NCI-H69 (cell line): ENCODE measurements at regions not wholly inside any gene's neighbourhood (a gene's known extent, or its start where the extent isn't known, plus 50 kb on each side); places are given as distances from the start of the nearest gene placed in this dataset.

Source experiments
- DNase-seq: peaks from one replicate; lab custom pipeline; 2025; lab: John Stamatoyannopoulos, UW

DNA sequence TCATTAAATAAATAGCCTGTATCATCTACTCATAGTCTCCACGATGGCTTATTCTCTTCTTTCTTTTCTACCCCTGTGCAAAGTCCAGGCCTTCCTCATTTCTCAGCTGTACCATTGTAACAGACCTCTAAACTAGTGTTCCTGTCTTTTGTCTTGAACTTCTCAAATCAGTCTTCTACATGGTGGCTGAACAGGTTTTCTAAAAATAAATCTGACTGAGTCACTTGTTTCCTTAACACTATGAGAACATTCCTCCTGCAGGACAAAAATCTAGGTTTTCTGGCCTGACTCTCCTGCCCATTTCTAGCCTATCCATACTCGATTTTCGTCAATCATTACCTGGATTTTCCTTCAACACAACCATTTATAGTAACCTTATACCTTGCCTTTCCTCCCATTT is 1080.8 kb upstream of the TENM4 start:
- DNase-seq: no peak

DNA sequence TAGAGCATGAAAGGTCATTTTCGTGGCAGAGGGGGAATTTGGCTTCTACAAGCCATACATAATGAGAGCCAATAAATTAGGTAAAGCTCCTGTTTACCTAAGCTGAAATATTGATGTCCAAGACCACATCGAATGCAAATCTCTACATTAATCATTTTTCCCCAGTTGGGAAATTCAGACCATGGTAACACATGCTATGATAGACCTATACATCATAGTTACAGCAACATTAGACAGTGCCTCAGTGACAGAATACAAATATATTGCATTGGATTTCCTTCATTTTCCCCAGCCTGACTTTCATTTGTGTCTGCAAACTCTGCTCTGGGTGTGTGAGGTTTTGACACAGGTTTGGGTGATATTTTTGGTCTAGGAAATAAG is 1079.7 kb upstream of the TENM4 start:
- no peak for DNase-seq

DNA sequence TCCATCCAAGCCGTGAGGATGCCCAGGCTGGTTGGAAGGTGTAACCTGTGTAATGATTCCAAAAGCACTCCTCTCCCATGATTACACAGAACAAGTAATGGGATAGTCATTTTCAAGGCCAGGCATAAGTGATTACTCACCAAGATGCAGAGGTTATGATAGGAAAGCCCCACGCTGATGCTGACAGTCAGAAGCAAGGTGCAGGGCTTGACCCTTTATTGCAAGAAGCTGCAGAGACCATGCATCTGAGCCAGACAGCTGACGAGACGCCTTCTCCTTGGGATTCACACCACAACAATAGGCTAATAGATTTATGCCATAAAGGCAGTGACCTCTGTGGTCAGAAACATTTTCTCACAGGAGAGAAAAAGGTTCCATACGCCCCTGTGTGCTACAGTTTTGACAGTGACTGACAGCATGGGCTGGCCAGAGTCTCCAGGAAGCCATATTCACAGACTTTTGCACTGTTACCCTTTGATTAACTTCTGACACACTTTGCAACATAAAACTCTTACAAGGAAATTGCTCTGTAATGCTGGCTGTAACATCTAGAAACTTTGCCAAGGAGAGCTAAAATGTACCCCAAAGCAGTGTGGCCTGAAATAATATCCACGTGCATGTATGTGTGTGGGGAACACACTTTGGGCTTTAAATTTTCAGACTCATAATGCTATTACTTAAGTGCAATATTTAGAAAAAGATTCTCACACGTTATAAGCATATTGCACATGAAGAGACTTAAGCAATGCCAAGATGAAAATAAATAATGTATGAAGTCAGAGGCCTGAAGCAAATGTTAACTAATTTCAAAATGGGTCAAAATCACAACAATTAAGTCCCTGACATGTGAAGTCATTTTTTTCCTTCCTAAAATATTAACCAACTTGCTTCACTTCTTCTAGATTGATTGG is 1079.0 kb upstream of the TENM4 start:
- DNase-seq: no peak

DNA sequence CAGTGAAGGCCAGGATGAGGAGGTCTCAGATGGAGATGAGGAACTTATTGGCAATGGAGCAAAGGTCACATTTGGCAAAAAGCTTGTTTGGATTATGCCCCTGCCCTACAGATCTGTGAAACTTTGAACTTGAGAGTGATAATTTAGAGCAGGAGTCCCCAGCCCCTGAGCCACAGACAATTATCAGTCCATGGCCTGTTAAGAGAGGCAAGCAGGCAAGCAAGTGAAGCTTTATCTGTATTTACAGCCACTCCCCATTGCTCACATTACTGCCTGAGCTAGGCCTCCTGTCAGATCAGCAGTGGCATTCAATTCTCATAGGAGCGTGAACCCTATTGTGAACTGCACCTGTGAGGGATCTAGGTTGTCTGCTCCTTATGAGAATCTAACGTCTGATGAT is 1076.9 kb upstream of the TENM4 start:
- no peak for DNase-seq

DNA sequence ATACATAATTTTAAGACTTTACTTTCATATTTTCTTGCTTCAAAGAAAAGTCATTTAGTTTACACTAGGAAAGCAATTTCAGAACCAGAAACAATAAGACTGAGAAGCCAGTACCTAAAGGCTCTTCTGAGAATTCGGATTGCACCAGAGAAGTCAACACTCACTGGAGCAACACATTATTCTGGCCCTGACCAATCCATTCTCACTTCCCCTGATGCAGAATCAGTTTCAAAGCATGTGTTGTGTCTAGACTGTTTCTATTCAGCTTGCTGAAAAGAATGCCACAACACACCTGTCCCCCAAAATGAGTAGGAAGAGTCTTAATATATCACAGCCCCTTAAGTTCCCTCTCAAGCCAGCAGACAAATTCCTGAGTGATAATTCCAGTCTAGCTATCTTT is 1074.3 kb upstream of the TENM4 start:
- no peak for DNase-seq

DNA sequence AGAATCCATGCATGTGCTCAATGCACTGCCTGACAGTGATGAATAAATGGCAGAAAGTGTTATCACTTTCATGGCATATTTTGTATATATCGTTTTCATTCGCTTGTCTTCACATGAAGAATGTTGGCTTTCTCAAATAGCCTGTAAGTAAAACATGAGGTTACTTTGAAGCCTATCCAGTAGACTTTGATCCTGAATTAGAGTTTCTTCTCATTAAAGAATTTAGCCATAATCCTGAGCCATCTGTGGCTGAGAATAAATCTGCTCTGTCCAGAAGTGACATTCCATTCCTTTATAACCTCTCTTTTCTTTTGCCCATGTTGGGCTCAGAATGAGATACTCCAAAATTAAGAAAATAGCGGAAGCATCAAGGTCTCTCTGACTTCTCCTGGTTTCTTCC is 1071.7 kb upstream of the TENM4 start:
- DNase-seq: no peak

DNA sequence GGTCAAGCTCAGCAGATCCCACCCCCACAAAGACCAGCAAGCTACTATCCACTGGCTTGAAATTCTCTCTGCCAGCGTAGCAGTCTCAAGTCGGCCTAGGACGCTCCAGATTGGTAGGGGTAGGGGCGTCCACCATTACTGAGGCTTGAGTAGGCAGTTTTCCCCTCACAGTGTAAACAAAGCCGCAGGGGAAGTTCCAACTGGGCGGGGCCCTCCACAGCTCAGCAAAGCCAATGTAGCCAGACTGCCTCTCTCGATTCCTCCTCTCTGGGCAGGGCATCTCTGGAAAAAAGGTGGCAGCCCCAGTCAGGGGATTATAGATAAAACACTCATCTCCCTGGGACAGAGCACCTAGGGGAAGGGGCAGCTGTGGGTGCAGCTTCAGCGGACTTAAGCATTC is 1064.9 kb upstream of the TENM4 start:
- DNase-seq: peak; percentile 36

DNA sequence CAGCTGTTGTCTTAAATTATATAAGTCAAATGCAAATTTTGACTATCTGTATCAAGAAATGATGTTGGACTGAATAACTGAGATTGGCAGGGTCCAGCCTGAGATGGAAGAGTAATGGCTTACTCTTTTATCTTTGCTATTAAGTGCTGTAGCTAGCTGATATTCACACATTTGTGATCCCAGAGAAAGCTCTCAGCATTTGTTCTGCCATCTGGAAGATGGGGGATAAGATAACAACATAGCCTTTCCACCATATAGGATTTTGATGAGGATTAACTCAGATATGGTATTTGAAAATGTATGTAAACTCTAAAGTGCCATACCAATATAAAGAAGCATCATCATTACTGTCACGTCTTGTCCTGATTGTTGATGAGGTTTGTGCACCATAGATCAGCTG is 1063.2 kb upstream of the TENM4 start:
- DNase-seq: no peak

DNA sequence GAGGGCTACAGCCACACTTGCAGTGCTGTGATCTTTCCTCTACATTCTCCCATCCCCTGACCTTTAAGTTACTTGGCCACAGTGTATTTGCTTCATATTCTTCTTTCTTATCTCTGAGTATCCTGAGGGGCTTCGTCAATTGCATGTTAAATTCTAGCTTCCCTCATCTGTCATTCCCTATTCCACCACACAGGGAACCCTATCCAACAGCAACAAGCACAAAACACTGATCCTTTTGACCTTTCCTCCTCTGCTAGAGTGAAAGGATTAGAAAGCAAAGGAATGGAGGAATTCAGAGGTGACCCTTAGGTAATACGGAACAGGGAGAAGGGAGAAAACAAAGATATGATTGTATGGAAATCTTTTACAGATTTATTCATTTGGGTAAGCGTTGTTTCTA is 1061.7 kb upstream of the TENM4 start:
- no peak for DNase-seq

DNA sequence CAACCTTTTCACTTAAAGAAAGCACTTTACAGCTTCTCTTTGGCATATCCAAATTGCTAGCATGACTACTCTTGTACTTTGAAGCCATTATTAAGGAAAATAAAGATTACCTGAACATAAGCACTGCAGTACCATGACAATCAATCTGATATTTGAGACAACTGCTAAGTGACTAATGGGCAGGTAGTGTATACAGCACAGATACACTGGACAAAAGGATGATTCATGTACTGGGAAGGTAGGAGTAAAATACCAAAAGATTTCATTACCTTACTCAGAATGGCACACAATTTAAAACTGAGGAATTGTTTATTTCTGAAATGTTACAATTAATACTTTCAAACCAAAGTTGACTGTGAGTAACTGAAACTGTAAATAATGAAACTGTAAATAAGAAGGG is 1054.3 kb upstream of the TENM4 start:
- DNase-seq: no peak

DNA sequence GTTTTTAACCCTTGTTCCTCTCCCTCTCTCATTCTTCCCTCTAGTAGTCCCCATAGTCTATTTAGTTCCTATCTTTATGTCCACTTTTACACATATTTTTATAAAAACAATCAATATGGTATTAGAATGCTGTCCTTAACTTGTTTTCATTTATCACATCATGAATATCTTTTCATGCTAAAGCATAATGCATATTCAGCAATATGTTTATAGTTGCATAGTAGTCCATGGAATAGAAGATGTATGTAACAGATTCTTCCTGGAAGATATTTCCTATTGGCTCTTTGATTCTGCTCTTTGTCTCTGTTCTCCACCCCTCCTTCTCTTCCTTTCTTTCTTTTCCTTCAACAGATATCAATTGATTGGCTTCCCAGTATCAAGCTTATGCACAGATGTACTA is 1047.1 kb upstream of the TENM4 start:
- no peak for DNase-seq

DNA sequence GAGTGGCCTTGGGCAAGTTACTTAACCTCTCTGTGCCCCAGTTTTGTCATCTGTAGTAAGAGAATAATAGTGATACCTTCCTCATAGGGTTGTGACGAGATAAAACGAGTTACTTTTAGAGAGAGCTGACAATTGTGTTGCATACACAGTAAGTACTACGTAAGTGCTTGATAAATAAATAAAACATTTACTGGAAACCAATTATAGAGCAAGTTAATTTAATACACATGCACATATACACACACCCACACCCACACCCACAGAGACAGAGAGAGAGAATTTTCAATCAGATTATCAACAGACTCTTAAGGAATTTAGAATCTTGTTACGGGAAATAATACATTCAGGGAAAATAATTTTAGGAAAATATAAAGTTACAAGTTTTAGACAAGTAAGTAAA is 1045.8 kb upstream of the TENM4 start:
- DNase-seq: no peak

DNA sequence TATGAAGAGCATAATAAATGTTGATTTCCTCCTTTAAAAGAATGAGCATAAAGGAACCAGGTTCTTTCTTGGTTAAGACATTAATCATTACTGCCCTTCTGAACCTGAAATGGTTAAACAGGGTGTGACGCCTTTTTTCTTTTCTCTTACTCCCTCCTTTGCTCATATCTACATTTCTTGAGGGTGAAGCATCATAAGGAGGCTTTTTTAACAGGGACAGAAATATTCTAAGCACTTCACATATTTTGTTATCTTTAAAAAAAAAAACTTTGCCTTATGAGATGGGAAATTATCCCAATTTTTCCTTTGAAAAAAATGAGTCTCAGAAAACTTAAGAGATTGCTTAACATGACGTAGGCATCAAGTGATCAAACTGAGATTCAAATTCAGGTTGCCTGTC is 1036.3 kb upstream of the TENM4 start:
- no peak for DNase-seq

DNA sequence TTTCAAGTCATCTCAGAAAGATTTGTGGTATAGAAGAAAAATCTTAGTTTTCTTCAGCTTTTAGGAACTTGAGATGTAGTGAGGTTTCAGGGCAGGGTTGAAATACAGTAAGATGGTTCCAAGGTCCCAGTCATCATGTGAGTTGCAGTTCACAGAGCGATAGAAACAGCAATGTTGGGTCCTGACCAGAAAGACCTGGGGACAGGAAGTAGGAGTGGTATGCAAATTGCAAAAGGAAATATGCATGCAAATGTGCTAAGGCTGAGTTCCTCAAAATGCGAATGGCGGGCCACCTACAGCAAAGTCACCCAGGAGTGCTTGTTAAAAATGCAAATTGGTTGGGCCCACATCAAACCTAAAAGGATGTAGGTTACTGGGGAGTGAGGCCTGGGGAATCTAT is 1032.7 kb upstream of the TENM4 start:
- no peak for DNase-seq

DNA sequence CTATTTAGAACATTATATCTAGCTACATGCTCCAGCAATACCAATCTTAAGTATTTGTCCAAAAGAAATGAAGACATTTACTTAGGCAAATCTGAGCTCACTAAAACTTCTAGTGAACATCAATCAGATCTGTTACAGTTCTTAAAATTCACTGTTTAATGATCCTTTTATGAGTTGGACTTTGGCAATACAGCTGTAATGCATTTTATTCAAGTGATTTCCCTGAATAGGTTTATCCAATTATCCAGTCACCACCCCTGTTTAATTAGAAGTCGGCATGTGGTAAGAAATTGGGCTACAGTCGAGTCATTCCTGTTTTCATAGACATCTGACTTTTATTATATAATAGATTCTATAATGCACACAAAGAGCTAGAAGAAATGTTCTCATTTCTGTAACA is 1029.0 kb upstream of the TENM4 start:
- no peak for DNase-seq

DNA sequence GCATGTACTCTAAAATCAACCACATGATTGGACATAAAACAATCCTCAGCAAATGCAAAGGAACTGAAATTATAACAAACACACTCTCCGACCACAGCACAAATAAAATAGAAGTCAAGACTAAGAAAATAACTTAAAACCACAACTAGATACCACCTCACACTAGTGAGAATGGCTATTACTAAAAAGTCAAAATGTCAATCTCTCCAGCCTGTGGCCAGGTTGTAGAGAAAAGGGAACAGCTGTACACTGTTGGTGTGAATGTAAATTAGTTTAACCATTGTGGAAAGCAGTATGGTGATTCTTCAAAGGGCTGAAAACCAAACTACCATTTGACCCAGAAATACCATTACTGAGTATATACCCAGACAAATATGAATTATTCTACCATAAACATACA is 1025.7 kb upstream of the TENM4 start:
- DNase-seq: no peak

DNA sequence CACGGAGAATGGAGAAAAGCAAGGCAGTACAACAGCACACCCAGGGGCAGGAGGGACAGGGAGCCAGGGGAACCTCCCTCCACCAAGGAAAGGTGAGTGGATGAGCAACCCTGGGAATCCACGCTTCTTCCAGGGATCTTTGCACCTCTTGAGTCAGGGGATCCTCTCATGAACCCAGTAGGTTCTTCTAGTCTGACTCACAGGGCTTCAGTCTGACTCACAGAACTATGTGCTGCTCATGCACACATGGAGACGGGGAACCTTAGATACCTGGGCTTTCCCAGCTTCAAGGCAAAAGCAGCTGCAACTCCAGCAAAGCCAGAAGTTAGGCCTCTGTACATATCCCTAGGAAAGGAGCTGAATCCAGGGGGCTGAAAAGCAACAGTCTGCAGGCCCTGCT is 1021.4 kb upstream of the TENM4 start:
- no peak for DNase-seq

DNA sequence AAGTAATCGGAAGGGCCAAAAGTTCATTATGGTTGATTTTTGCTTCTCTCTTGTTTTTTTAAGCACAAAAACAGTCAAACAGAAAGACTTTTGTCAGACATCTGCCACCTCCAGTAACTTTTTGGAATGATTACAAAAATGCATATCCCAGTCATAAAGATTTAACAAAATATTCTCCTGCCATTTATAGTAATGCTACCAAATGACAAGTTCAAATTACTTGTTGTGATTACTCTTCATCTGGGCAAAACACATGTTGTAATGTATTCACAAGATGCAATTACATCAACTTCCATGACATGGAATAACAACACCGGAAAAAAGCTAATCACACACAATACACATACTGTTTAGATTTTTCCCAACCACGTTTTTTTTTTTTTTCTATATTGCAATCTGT is 1017.5 kb upstream of the TENM4 start:
- no peak for DNase-seq

DNA sequence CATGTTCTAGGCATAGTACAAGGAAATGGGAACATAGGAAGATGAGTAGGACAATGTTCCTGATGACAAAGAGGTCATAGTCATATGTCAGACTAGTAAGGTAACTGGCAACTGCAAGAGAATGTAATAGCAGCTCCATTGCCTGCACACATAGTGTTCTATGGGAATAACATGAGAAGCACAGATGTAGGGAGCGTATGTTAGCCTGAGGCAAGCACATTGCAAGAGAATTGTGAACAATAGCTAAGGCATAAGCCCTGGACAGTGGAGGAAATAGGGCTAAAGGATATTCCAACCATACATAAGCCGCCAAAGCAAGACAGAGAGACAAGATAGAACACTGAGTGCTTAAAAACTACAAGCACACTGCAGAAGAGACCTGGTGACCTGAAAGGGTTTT is 1017.0 kb upstream of the TENM4 start:
- no peak for DNase-seq

DNA sequence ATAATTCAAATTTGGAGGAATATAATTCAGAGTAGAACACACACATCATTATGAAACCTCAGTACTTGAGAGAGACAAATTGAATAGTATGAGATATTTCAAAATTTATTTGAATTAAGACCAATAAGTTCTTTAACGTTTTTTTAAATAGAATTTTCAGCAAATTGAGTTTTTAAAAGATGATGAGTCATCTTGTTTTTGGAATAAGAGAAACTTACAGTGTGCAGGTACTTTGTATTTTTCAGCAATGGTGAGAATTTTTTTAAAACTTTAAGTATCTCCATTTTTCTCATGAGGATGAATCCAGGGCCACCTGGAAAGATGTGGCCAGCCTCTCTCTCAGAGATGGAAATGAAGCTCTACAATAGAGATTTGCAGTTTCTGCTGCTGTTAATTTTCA is 1015.0 kb upstream of the TENM4 start:
- DNase-seq: no peak

DNA sequence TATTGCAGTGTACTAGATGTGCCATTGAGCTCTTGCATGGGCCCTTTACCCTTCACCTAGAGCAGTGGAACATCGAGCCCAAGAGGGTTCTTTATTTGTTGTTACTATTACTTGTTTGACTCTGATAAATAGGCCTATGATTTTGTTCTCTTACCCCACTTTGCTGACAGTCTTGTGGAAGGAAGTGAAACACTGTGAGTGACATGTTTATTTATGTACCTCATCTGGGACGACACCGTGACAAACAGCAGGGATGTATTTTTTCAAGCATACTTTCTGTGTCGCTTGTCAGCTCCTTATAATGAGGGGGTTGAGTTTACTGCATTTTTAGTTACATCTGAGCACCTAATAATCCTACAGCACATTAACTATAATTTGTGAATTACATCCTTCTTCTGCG is 1010.3 kb upstream of the TENM4 start:
- DNase-seq: no peak

DNA sequence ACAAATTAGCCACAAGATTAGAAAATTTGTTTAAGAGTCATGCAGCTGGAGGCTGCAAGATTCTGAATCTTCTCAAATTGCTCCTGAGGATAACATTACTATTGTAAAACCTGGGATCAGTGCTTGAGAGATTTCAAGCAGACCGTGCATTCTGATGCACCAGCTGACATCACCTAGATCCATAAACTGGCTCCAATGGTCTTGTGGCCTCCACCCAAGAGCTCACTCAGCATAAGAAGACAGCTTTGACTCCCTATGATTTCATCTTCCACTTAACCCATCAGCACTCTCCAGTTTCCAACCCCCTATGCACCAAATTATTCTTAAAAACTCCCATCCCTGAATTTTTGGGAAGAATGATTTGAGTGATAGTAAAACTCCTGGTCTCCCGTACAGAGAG is 1007.9 kb upstream of the TENM4 start:
- no peak for DNase-seq

DNA sequence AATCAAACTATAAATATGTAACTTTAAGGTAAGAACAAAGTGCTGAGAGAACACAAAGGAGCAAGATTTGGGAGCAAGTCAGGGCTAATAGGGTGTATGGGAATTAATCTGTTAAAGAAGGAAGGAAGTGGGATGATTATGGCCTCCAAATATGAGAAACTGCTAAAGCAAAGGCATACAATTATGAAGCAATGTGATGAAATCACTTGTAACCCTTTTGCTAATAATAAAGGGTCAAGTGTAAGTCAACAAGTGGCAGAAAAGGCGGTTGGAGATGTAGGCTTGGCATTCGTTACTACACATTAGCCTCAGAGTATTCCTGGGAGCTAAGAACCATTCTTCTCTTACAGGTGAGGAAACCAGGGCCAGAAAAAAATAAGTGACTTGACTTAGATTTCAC is 1002.3 kb upstream of the TENM4 start:
- DNase-seq: no peak

DNA sequence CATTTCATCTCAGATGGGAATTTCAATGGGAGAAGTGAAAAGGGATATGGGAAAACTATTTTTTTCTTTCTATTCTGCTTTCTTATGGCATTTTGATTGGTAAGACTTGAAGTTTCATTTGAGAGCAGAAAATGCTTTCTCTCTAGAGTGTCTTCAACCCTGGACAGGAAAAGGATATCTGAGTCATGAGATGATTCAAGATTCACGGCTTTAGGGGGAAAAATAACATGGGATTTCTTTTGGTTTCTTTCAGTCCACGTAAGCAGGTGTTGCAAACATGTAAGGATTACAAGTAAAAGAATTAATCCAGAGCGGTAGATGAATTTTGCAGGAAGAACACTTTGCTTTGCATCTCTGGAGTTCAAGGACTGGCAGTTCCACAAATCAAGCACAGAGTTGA is 1001.0 kb upstream of the TENM4 start:
- DNase-seq: no peak
